GM19240 (cell line): ENCODE measurements at regions not wholly inside any gene's neighbourhood (a gene's known extent, or its start where the extent isn't known, plus 50 kb on each side); places are given as distances from the start of the nearest gene placed in this dataset.
A peak's percentile ranks its signal among the peaks of the same experiment; 100 is the strongest.
"Not testable (repeated sequence)": the region's sequence is repeated elsewhere in the genome, so short reads cannot be mapped to it uniquely, and the experiment has no call there.

Source experiments
- DNase-seq: peaks from one replicate; pipeline ENCODE4 v3.0.0; 2011; ENCODE audit warnings: low spot score; ENCODE audit not compliant: insufficient read length

GRCh38 chr3:132084982-132085381, 50.2 kb upstream of the CPNE4 start:
- no peak for DNase-seq

- no peak for DNase-seq
Observed at GRCh38 chr3:132087356-132087755, 52.5 kb upstream of the CPNE4 start.

- no peak for DNase-seq
Observed at GRCh38 chr3:132088291-132088690, 53.5 kb upstream of the CPNE4 start.

GRCh38 chr3:132090921-132091320, 56.1 kb upstream of the CPNE4 start:
- no peak for DNase-seq

- no peak for DNase-seq
Observed at GRCh38 chr3:132116601-132117000, 81.8 kb upstream of the CPNE4 start.

- no peak for DNase-seq
Observed at GRCh38 chr3:132117642-132118041, 82.8 kb upstream of the CPNE4 start.

- DNase-seq, result no peak
Observed at GRCh38 chr3:132119531-132119930, 84.7 kb upstream of the CPNE4 start.

GRCh38 chr3:132124096-132124495, 89.3 kb upstream of the CPNE4 start:
- no peak for DNase-seq

- DNase-seq, result no peak
Observed at GRCh38 chr3:132124651-132125284, 90.0 kb upstream of the CPNE4 start.

- DNase-seq, result no peak
Observed at GRCh38 chr3:132134611-132135010, 99.8 kb upstream of the CPNE4 start.

GRCh38 chr3:132135628-132136333, 101.0 kb upstream of the CPNE4 start:
- no peak for DNase-seq

- DNase-seq, result no peak
Observed at GRCh38 chr3:132136334-132136716, 101.5 kb upstream of the CPNE4 start.

- DNase-seq, result not testable (repeated sequence)
Observed at GRCh38 chr3:132136902-132137301, 102.1 kb upstream of the CPNE4 start.

- DNase-seq, result no peak
Observed at GRCh38 chr3:132145833-132146232, 111.0 kb upstream of the CPNE4 start.

GRCh38 chr3:132154619-132155018, 119.8 kb upstream of the CPNE4 start:
- DNase-seq, result no peak

- DNase-seq, result no peak
Observed at GRCh38 chr3:132159145-132159544, 124.3 kb upstream of the CPNE4 start.

- DNase-seq, result no peak
Observed at GRCh38 chr3:132160198-132160597, 125.4 kb upstream of the CPNE4 start.

GRCh38 chr3:132161608-132162007, 126.8 kb upstream of the CPNE4 start:
- no peak for DNase-seq

- DNase-seq, result no peak
Observed at GRCh38 chr3:132164469-132165092, 129.8 kb upstream of the CPNE4 start.

- DNase-seq, result no peak
Observed at GRCh38 chr3:132167870-132168269, 133.1 kb upstream of the CPNE4 start.

GRCh38 chr3:132174500-132174899, 139.7 kb upstream of the CPNE4 start:
- DNase-seq, result no peak

GRCh38 chr3:132180337-132180791, 136.8 kb upstream of the ACP3 start:
- DNase-seq, result peak; percentile 19

GRCh38 chr3:132183811-132184210, 133.4 kb upstream of the ACP3 start:
- DNase-seq, result no peak
